ENCODE measurements at regions not wholly inside any gene's neighbourhood (a gene's known extent, or its start where the extent isn't known, plus 50 kb on each side); places are given as distances from the start of the nearest gene placed in this dataset.
"Not testable (repeated sequence)": the region's sequence is repeated elsewhere in the genome, so short reads cannot be mapped to it uniquely, and the experiment has no call there.

DNA sequence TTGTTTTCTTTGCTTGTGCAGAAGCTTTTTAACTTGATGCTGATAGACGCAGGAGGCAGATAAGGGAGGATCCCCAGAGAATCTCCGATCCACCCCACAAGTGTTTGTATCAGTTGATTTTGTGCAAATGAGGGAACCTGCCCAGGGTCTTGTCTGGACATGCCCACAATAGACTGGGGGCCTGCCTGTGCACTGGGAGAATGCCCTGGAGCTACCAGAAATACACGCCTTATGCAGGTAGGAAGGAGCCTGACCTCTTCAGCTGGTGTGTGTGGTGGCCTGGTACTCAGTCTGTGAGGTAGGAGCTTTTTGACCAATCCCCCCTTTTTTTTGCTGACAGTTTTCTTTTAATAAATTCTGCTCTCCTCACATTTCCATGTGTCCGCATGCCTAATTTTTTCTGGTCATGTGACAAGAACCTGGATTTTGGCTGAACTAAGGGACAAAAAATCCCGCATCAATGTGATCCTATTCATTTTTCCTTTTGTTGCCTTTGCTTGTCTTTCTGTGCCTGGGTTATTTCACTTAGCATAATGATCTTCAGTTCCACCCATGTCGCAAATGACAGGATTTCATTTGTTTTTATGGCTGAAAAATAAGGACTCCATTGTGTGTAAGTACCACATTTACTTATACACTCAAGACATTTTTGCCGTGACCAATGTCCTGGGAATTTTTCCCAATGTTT is 430.6 kb upstream of the NRG3 start:
- DNase-seq (ENCODE audit: low read depth), result no peak

- no peak for DNase-seq (ENCODE audit: low read depth)
These were observed 424.3 kb upstream of the NRG3 start for GRCh38 chr10:81450651-81451050.

DNA sequence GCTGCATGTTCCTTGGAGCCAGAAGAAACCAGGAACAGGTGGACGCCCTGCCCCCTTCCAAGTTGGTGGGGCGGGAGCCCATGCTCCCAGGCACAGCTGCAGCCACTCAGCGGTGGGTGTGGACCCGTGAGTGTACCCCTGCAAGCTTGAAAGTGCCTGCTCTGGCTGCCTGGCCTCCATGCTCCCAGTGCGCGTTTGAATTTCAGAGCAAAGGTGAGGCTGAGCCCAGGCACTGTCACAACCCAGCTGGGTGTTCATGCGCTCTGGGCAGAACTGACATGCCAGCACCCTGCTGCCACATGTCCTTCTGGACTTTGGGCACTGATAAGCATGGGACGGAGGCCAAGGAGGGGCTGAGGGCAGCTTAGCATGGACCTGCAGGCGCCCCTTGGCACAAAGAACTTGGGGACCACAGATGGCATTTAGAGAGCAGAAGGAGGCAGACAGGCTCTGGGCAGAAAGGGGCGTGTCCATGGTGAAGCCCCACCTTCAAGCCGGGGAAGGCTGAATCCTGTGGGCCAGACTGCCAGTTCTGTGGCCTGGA is 402.0 kb upstream of the NRG3 start:
- DNase-seq (ENCODE audit: low read depth), result no peak

- no peak for DNase-seq (ENCODE audit: low read depth)
These were observed 401.2 kb upstream of the NRG3 start for GRCh38 chr10:81473755-81474154.

DNA sequence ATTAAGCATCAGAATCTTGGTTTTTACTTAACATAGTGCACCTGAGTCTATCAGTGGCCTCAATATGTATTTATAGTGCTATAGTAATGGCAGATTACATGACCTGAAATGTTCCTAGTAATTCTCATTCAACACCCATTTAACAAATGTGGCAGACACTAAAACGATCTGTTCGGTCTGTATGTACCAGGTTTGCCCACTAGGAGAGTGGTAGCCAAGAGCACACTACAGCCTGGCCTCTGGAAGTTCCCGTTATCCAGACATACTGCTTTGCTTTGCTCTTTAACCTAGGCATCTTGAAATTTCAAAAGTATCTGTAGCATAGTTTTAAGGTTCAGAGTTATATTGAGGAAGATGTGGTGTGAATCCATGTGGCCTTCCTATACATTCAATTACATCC is 395.7 kb upstream of the NRG3 start:
- no peak for DNase-seq (ENCODE audit: low read depth)

DNA sequence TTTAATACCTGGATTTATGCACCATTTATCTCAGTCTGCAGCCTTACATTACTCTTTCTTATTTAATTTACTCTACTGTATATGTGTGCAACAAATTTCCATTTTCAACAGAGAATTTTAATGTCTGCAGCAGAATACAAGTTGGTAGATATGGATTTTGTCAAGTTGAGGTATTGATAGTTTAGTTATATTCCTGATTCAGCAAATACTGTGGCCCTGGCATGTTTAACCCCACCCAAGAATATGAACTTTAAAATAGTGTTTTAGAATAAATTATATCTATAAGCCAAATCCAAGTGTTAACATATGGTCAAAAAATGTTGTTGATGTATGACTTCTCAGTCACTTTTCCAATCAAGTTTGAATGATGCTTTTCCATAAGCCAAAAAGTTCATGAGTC is 378.4 kb upstream of the NRG3 start:
- DNase-seq (ENCODE audit: low read depth), result no peak

- no peak for DNase-seq (ENCODE audit: low read depth)
These were observed 376.9 kb upstream of the NRG3 start for GRCh38 chr10:81498011-81498551.

- DNase-seq (ENCODE audit: low read depth), result no peak
These were observed 372.2 kb upstream of the NRG3 start for GRCh38 chr10:81502677-81503359.

DNA sequence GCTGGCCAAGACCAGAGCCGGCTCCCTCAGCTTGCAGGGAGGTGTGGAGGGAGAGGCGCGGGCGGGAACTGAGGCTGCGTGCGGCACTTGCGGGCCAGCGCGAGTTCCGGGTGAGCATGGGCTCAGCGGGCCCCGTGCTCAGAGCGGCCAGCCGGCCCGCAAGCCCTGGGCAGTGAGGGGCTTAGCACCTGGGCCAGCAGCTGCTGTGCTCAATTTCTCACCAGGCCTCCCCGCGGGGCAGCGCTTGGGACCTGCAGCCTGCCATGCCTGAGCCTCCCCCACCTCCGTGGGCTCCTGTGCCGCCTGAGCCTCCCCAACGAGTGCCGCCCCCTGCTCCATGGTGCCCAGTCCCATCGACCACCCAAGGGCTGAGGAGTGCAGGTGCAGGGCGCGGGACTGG is 369.2 kb upstream of the NRG3 start:
- not testable (repeated sequence) for DNase-seq (ENCODE audit: low read depth)

GRCh38 chr10:81514811-81515210 is 360.2 kb upstream of the NRG3 start:
- no peak for DNase-seq (ENCODE audit: low read depth)

- no peak for DNase-seq (ENCODE audit: low read depth)
These were observed 354.3 kb upstream of the NRG3 start for GRCh38 chr10:81520688-81521087.

DNA sequence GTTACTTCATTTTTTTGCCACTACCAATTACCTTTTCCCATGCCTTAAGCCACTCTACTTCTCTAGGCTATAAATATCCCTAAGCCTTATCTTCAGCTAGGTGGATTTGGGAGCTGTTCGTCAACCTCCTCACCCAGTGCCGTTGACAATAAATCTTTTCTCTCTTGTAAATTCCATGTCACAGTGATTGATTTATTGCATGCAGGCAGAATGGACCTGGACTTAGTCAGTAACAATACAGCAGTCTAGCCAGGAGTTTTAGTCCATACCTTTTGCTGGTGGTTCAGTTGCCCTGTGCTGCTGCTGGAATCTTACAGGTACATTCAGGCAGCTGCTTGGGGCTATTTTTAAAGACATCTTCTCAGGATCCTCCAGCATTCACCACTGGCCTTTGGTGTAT is 350.5 kb upstream of the NRG3 start:
- no peak for DNase-seq (ENCODE audit: low read depth)

GRCh38 chr10:81532403-81532802 is 342.6 kb upstream of the NRG3 start:
- DNase-seq (ENCODE audit: low read depth), result no peak

DNA sequence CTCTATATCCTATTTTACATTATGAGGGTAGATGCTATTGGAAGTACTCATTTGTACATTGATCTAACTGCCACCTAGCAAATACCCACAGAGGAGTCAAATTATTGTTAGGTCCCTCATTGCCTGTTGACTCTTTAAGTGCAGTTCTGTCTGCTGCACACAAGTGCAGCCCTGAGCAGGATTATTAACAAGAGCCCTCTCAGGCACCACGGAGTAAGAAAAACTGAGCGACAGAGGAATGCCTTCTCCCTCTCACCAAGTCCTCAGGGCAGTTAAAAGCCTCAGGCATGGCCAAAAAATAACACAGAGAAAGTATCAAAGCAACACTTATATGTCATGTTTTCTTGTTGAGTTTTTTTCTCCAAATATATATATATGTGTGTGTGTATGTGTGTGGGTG is 340.0 kb upstream of the NRG3 start:
- no peak for DNase-seq (ENCODE audit: low read depth)

DNA sequence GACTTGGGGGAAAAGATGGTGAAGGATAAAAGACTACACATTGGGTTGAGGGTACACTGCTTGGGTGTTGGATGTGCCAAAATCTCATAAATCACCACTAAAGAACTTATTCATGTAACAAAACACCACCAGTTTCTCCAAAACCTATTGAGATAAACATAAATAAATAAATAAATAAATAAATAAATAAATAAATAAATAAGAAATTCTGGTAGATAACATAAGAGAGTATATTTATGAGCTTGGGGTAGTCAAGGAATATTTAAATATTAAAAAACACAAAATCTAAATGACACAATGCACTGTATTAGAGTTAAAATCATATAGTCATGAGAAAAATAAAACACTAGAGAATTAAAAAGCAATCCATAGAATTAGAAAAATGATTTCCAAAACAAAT is 333.5 kb upstream of the NRG3 start:
- no peak for DNase-seq (ENCODE audit: low read depth)

- no peak for DNase-seq (ENCODE audit: low read depth)
These were observed 328.8 kb upstream of the NRG3 start for GRCh38 chr10:81546243-81546642.

- DNase-seq (ENCODE audit: low read depth), result no peak
These were observed 326.8 kb upstream of the NRG3 start for GRCh38 chr10:81548160-81548559.

DNA sequence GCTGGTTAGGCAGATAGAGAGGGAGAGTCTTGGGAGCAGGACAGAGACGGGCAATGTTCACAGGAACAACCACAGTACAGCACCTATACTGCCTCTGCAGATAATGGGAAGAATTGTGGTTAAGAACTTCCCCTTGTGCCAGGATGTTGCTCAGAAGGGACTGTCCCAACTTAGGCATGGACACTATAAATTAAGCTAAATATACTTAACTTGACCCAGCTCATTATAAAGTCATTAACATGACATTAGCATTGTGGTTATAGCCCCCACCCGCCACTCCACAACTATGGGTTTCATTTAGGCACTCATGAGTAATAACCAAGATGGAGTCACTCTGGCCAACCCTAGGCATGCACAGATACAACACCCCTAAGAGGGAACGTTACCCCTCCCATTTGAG is 310.9 kb upstream of the NRG3 start:
- DNase-seq (ENCODE audit: low read depth), result no peak

DNA sequence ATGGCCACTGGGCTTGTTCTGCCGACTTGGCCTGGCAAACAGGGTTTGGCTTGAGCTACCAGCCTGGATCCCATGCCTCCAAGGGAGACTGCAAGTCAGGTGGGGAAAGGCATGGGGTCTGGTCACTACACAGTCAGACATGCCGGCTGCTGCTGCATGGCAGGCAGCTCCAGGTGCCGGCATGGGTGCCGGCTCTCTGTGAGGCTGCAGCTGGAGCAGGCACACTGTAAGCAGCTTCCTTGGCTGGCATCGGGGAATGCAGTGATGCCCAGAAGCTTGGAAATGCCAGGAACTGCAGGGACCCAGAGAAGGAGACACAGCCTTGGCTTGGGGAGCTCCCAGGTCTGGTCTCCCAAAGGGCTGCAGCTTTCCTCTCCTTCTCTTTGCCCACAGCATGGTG is 305.5 kb upstream of the NRG3 start:
- DNase-seq (ENCODE audit: low read depth), result no peak

DNA sequence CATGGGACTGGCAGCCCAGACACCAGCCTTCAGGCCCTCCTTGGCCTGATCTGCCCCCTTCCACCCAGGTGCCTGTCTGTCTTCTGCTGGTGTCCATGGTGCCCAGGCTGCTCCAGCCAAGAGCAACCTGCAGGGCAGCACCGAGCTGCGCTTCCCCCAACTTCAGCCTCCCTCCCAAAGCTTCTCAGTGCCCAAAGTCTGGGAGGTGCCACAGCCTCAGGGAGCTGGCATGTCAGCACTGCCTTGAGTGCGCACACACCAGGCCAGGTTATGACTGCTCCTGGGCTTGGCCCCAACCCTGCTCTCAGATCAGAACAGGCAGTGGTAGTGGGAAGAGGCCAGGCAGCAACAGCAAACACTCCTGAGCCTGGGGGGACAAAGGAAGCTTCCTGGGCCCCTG is 304.6 kb upstream of the NRG3 start:
- DNase-seq (ENCODE audit: low read depth), result no peak

- DNase-seq (ENCODE audit: low read depth), result no peak
These were observed 303.9 kb upstream of the NRG3 start for GRCh38 chr10:81570878-81571794.

DNA sequence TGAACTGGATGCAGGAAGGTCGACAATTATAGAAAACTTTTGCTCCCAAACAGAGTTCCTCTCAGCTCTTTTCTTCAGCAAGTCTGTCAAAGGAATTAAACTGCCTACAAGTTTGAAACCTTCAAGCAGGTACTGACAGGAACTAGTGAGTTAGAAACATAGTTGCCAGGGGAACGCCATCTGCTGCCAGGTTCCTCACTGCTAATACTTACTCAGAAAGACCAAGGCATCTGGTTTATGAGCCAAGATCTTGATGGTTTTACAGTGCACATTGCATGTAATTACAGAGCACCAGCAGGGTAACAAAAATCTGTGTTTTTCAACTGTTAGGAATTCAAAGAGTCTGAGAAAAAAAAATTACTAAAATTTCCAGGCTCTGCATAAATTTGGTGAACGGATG is 300.0 kb upstream of the NRG3 start:
- DNase-seq (ENCODE audit: low read depth), result no peak
